ENCODE measurements at regions not wholly inside any gene's neighbourhood (a gene's known extent, or its start where the extent isn't known, plus 50 kb on each side); places are given as distances from the start of the nearest gene placed in this dataset.

GRCh38 chrX:981791-982626 is 230.4 kb downstream of the CRLF2 start:
- TF ChIP-seq CTCF (conservative IDR thresholded peaks at IDR 0.05; ENCODE audit: low read depth, low read length) (no peak), EZH2phosphoT487 (IDR thresholded peaks at IDR 0.05; ENCODE audit: borderline replicate concordance, low read length) (no peak), EZH2 (IDR thresholded peaks at IDR 0.05; ENCODE audit: low read length, unreplicated experiment) (no peak)

Measured in PC-3 (cell line).